Sigmoid colon (tissue), 6 donors: ENCODE measurements at regions not wholly inside any gene's neighbourhood (a gene's known extent, or its start where the extent isn't known, plus 50 kb on each side); places are given as distances from the start of the nearest gene placed in this dataset.

Experiments
- DNase-seq: peaks from one replicate; pipeline ENCODE4 v3.0.0-alpha.2; 2019
- H3K27ac ChIP-seq, 4 donors: fragments of 200-600 bp; sonication (generic); one replicate each; pipeline ENCODE4 v1.5.1; 2016 to 2019; ENCODE audit warnings: mild to moderate bottlenecking in 1 of 4
- H3K27me3 ChIP-seq, 3 donors: fragments of 200-600 bp; sonication (generic); one replicate each; pipeline ENCODE4 v1.5.1; 2019; ENCODE audit warnings: mild to moderate bottlenecking in 1 of 3
- H3K36me3 ChIP-seq, 4 donors: fragments of 200-600 bp; sonication (generic); one replicate each; pipeline ENCODE4 v1.5.1; 2016 to 2019
- H3K4me1 ChIP-seq, 4 donors: fragments of 200-600 bp; sonication (generic); one replicate each; pipeline ENCODE4 v1.5.1; 2017 to 2019
- H3K4me3 ChIP-seq, 4 donors: fragments of 200-600 bp; sonication (generic); one replicate each; pipeline ENCODE4 v1.5.1; 2017 to 2019; ENCODE audit warnings: mild to moderate bottlenecking in 2 of 4, moderate library complexity in 1 of 4
- H3K9me3 ChIP-seq, 4 donors: fragments of 200-600 bp in 3 of 4; sonication (generic) in 3 of 4; one replicate each; pipeline versions ENCODE4 v1.5.1 to v1.6.1; 2013 to 2019
- CTCF ChIP-seq, 4 experiments: fragments of 450-650 bp in 3 of 4; fragments of 200-600 bp in 1 of 4; IDR thresholded peaks; one replicate each; pipeline ENCODE4 v1.5.1; 2016 to 2019; ENCODE audit warnings: antibody characterized with exemption in 4 of 4, mild to moderate bottlenecking in 3 of 4, moderate library complexity in 2 of 4
- EP300 ChIP-seq, 4 donors: sonication (generic); formaldehyde crosslinking; IDR thresholded peaks; one replicate each; pipeline ENCODE4 v1.6.1; 2017; ENCODE audit warnings: antibody characterized with exemption in 4 of 4
- POLR2A ChIP-seq, 2 donors: fragments of 450-650 bp; IDR thresholded peaks; one replicate each; pipeline ENCODE4 v1.6.1; 2016; ENCODE audit warnings: antibody characterized with exemption in 2 of 2, mild to moderate bottlenecking in 2 of 2, moderate library complexity in 2 of 2
- POLR2AphosphoS5 ChIP-seq, 4 donors: sonication (generic); formaldehyde crosslinking; IDR thresholded peaks; one replicate each; pipeline ENCODE4 v1.6.1; 2017; ENCODE audit warnings: antibody characterized with exemption in 4 of 4
- whole genome bisulfite sequencing, 2 donors: extraction: QIAGEN DNeasy Blood & Tissue Kit; methylation state at CpG; one replicate each; pipeline ENCODE4 v1.1.7; 2013; 5-methylcytosine and 5-hydroxymethylcytosine counted together
- intact Hi-C: fragments of 100-400 bp; cut with DNase I; formaldehyde crosslinking; loops from one replicate; pipeline ENCODE4 v1.15.1; 2023
- donor health status: healthy with polysubstance abuse.
- donor health status: healthy.

GRCh38 chr12:76678992-76679391 lies 84.9 kb upstream of the ZDHHC17 start:
- intact Hi-C loops: no loop called here
- Histone ChIP-seq H3K9me3 (no peaks in the 10 kb centered on the region), H3K27me3 (no peaks in the 10 kb centered on the region), H3K27ac (no peak overlapping the region), H3K4me1 (peaks cover 0 to 18% (median 7%) of the 10 kb centered on the region in 4 donors), H3K4me3 (no peak overlapping the region), H3K36me3 (no peaks in the 10 kb centered on the region)
- 92 to 95% methylated on average over 2 of the region's 2 CpGs for WGBS, 2 donors
- TF ChIP-seq POLR2AphosphoS5 (IDR thresholded peaks at IDR 0.05) (no peak), POLR2A (IDR thresholded peaks at IDR 0.05) (no peak), EP300 (IDR thresholded peaks at IDR 0.05) (no peak), CTCF (IDR thresholded peaks at IDR 0.05) (no peak)
- no peak for DNase-seq

- intact Hi-C loops: no loop called here
- H3K9me3 ChIP-seq: no peaks in the 10 kb centered on the region
- H3K4me3 ChIP-seq: no peak overlapping the region
- no peak for DNase-seq
- H3K27ac ChIP-seq: no peak overlapping the region
- peaks cover 0 to 20% (median 8%) of the 10 kb centered on the region in 4 donors for H3K4me1 ChIP-seq
- 9 to 29% methylated on average over 1 of the region's 1 CpG for WGBS, 2 donors
- H3K27me3 ChIP-seq: no peaks in the 10 kb centered on the region
- no peak for TF ChIP-seq EP300 (IDR thresholded peaks at IDR 0.05)
- TF ChIP-seq POLR2A (IDR thresholded peaks at IDR 0.05): no peak
- TF ChIP-seq CTCF (IDR thresholded peaks at IDR 0.05): no peak
- no peak for TF ChIP-seq POLR2AphosphoS5 (IDR thresholded peaks at IDR 0.05)
- no peaks in the 10 kb centered on the region for H3K36me3 ChIP-seq
These were observed 84.1 kb upstream of the ZDHHC17 start for GRCh38 chr12:76679778-76680177.

GRCh38 chr12:76680940-76681339 lies 83.0 kb upstream of the ZDHHC17 start:
- TF ChIP-seq POLR2A (IDR thresholded peaks at IDR 0.05) (no peak), EP300 (IDR thresholded peaks at IDR 0.05) (no peak), CTCF (IDR thresholded peaks at IDR 0.05) (no peak), POLR2AphosphoS5 (IDR thresholded peaks at IDR 0.05) (no peak)
- H3K4me1 ChIP-seq: peaks cover 0 to 27% (median 16%) of the 10 kb centered on the region in 4 donors
- no peaks in the 10 kb centered on the region for H3K36me3 ChIP-seq
- H3K27ac ChIP-seq: peak overlapping the region in 2 of 4 donors; percentile 24 to 42
- intact Hi-C loops: no loop called here
- H3K9me3 ChIP-seq: no peaks in the 10 kb centered on the region
- no peak for DNase-seq
- WGBS, 2 donors: 84 to 92% methylated on average over 2 of the region's 2 CpGs
- H3K4me3 ChIP-seq: no peak overlapping the region
- no peaks in the 10 kb centered on the region for H3K27me3 ChIP-seq

GRCh38 chr12:76685246-76685678 lies 78.7 kb upstream of the ZDHHC17 start:
- DNase-seq: no peak

More at GRCh38 chr12:76685246-76685678, 78.7 kb upstream of the ZDHHC17 start:
- WGBS, 2 donors: 3 to 5% methylated on average over 5 of the region's 5 CpGs
- Histone ChIP-seq H3K9me3 (no peaks in the 10 kb centered on the region), H3K4me1 (peaks cover 0 to 24% (median 13%) of the 10 kb centered on the region in 4 donors), H3K27ac (peak overlapping the region in 3 of 4 donors; percentile 3 to 26 (median 3)), H3K4me3 (no peak overlapping the region), H3K27me3 (no peaks in the 10 kb centered on the region), H3K36me3 (no peaks in the 10 kb centered on the region)
- intact Hi-C loops: no loop called here
- TF ChIP-seq CTCF (IDR thresholded peaks at IDR 0.05): no peak
- no peak for TF ChIP-seq POLR2AphosphoS5 (IDR thresholded peaks at IDR 0.05)
- TF ChIP-seq POLR2A (IDR thresholded peaks at IDR 0.05): no peak
- TF ChIP-seq EP300 (IDR thresholded peaks at IDR 0.05): no peak
